ENCODE measurements at regions not wholly inside any gene's neighbourhood (a gene's known extent, or its start where the extent isn't known, plus 50 kb on each side); places are given as distances from the start of the nearest gene placed in this dataset.
"Not testable (repeated sequence)": the region's sequence is repeated elsewhere in the genome, so short reads cannot be mapped to it uniquely, and the experiment has no call there.

DNA sequence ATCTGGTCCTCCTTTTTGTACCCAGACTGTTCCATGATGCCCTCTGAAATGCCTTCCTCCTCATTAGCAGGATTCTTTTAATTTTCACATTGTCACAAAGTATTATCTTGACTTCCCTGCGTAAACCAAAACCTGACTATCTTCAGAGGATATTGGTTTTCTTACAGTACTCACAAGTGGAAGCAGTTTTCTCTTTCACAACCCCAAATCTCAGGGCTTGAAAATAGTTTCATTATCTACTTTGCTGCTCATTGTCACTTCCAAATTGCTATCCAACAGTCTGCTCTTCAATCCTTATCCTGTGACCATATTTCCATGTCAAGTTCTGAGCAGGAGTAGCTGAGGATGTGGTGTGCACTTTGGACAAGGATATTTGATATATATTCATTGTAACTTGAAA is 324.1 kb downstream of the FAM170A start:
- no peak overlapping the region for H3K27ac ChIP-seq
- TF ChIP-seq CTCF (conservative IDR thresholded peaks at IDR 0.05) (no peak), ZFX (IDR thresholded peaks at IDR 0.05) (no peak)

DNA sequence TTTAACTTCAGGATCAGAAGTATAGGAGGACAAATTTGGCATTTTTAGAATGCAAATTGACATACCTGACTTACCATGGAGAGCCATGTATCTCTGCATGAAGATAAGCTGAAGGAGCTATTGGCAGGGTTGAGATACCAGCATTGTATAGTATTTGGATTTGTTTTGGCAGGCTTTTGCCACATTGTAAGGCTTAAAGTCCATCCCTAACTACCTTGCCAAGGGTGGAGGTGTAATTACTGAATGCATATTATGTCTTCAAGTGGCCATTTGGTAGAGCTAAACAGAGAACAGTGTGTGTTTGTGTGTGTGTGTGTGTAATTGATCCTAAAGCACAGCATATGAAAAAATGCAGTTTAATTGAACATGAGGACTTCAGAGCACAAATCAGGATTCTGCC is 324.7 kb downstream of the FAM170A start:
- H3K27ac ChIP-seq, result no peak overlapping the region
- no peak for TF ChIP-seq CTCF (conservative IDR thresholded peaks at IDR 0.05)

GRCh38 chr5:119961993-119962392 is 332.6 kb downstream of the FAM170A start:
- no peak overlapping the region for H3K27ac ChIP-seq
- TF ChIP-seq ZFX (IDR thresholded peaks at IDR 0.05), result no peak
- TF ChIP-seq CTCF (conservative IDR thresholded peaks at IDR 0.05), result no peak

- TF ChIP-seq ZFX (IDR thresholded peaks at IDR 0.05) (no peak), CTCF (conservative IDR thresholded peaks at IDR 0.05) (peak; percentile 17)
These were observed 336.7 kb downstream of the FAM170A start for GRCh38 chr5:119966028-119966427.

DNA sequence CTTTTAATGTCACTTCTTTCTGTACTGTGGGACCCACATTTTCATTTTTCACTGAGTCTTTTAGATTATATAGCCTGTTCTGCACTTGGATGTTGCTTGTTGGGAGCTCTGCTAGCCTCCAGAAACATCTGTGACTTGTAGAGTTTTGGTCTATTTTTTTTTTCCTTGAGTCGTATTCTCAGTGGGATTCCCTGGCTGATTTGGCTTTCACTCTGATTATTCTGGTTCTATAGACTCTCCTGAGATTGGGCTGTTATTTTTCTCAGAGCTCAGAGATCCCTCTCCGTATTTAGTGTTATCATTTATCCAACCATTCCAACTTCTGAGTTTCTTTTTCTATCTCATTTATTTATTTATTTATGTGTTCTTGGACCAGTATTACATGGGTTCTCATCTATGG is 339.3 kb downstream of the FAM170A start:
- H3K27ac ChIP-seq, result no peak overlapping the region
- TF ChIP-seq ZFX (IDR thresholded peaks at IDR 0.05), result no peak
- no peak for TF ChIP-seq CTCF (conservative IDR thresholded peaks at IDR 0.05)

More at GRCh38 chr5:119966028-119966427, 336.7 kb downstream of the FAM170A start:
- H3K27ac ChIP-seq, result no peak overlapping the region

- H3K27ac ChIP-seq, result not testable (repeated sequence)
- peak; percentile 8; the same call in 1 of the 2 replicates for TF ChIP-seq CTCF (conservative IDR thresholded peaks at IDR 0.05)
These were observed 357.7 kb downstream of the FAM170A start for GRCh38 chr5:119987077-119987476.

DNA sequence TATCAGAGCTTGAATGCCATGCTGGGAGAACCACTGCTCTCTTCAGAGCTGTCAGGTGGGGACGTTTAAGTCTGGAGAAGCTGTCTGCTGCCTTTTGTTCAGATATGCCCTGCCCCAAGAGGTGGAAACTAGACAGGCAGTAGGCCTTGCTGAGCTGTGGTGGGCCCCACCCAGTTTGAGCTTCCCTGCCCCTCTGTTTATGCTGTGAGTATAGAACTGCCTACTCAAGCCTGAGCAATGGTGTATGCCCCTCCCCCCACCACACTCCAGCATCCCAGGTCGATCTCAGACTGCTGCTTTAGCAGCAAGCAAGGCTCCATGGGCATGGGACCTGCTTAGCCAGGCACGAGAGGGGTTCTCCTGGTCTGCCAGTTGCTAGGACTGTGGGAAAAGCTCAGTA is 362.3 kb downstream of the FAM170A start:
- H3K27ac ChIP-seq, result peak overlapping the region; percentile 5; the same call in 1 of the 2 replicates
- TF ChIP-seq CTCF (conservative IDR thresholded peaks at IDR 0.05) (no peak), ZFX (IDR thresholded peaks at IDR 0.05) (no peak)

All from C4-2B (cell line).